SU-DHL-6 (cell line): ENCODE measurements at regions not wholly inside any gene's neighbourhood (a gene's known extent, or its start where the extent isn't known, plus 50 kb on each side); places are given as distances from the start of the nearest gene placed in this dataset.

Experiments used
- H2AFZ ChIP-seq: fragments of 200-600 bp; sonication (generic); 2 replicates; pipeline ENCODE4 v1.6.1; 2014; ENCODE audit warnings: low read depth, mild to moderate bottlenecking, moderate library complexity, mixed read lengths, antibody characterized with exemption, low read length; ENCODE audit not compliant: severe bottlenecking
- H3F3A ChIP-seq: fragments of 200-600 bp; shearing (Covaris generic); 2 replicates; pipeline ENCODE4 v1.6.0; 2016; ENCODE audit warnings: antibody characterized with exemption, mild to moderate bottlenecking; ENCODE audit not compliant: insufficient read depth
- H3K27ac ChIP-seq: fragments of 200-600 bp; sonication (generic); 2 replicates; pipeline ENCODE4 v1.5.1; 2016; ENCODE audit warnings: low read depth, mild to moderate bottlenecking, low read length, moderate library complexity, mixed read lengths
- H3K27me3 ChIP-seq: fragments of 200-600 bp; sonication (generic), shearing (Covaris generic); 2 replicates; pipeline ENCODE4 v1.6.0; 2014; ENCODE audit warnings: mild to moderate bottlenecking, low read length
- H3K36me3 ChIP-seq: fragments of 200-600 bp; sonication (generic); 2 replicates; pipeline ENCODE4 v1.6.1; 2014; ENCODE audit warnings: mild to moderate bottlenecking, low read length, mixed read lengths
- H3K4me2 ChIP-seq: fragments of 300-600, 200-600 bp; shearing (Covaris generic), sonication (generic); 2 replicates; pipeline ENCODE4 v1.6.0; 2014; ENCODE audit warnings: low read length, low read depth, mild to moderate bottlenecking; ENCODE audit not compliant: poor library complexity, severe bottlenecking
- H3K4me3 ChIP-seq: fragments of 200-600 bp; sonication (generic); 2 replicates; pipeline ENCODE4 v1.5.1; 2014; ENCODE audit warnings: antibody characterized with exemption, low read length, mild to moderate bottlenecking, mixed read lengths; ENCODE audit not compliant: insufficient read depth, poor library complexity, severe bottlenecking
- H3K79me2 ChIP-seq: fragments of 200-600 bp; sonication (generic); 2 replicates; pipeline ENCODE4 v1.6.1; 2014; ENCODE audit warnings: mild to moderate bottlenecking, low read length, moderate library complexity; ENCODE audit not compliant: insufficient read depth
- H3K9ac ChIP-seq: fragments of 200-600 bp; sonication (generic); 2 replicates; pipeline ENCODE4 v1.7.0; 2014; ENCODE audit warnings: mild to moderate bottlenecking, low read length
- H3K9me2 ChIP-seq: fragments of 200-600 bp; sonication (generic); replicated peaks from 2 replicates; pipeline ENCODE4 v1.6.1; 2014; ENCODE audit warnings: low read length; ENCODE audit not compliant: insufficient read depth
- H3K9me3 ChIP-seq: fragments of 200-600 bp; sonication (generic); 2 replicates; pipeline ENCODE4 v1.6.1; 2014; ENCODE audit warnings: low read length, mixed read lengths; ENCODE audit not compliant: insufficient read depth
- H4K20me1 ChIP-seq: fragments of 200-600 bp; sonication (generic); 2 replicates; pipeline ENCODE4 v1.6.1; 2014; ENCODE audit warnings: low read depth, mild to moderate bottlenecking, antibody characterized with exemption, low read length, moderate library complexity, mixed read lengths
- EZH2phosphoT487 ChIP-seq: fragments of 200-600 bp; sonication (generic), shearing (Covaris generic); conservative IDR thresholded peaks from 2 replicates; pipeline ENCODE4 v1.6.1; 2018; ENCODE audit warnings: mild to moderate bottlenecking, antibody characterized with exemption, low read length, moderate library complexity, mixed read lengths
- TF ChIP-seq, protein P1 (sequence below): fragments of 200-600 bp; sonication (generic); IDR thresholded peaks from one replicate; pipeline ENCODE4 v1.5.1; 2017; ENCODE audit warnings: antibody characterized with exemption, mild to moderate bottlenecking, low read length, moderate library complexity; ENCODE audit not compliant: insufficient read depth, poor library complexity, severe bottlenecking

- Histone ChIP-seq H3K9ac (no peak overlapping the region), H4K20me1 (no peaks in the 10 kb centered on the region), H3K9me3 (no peaks in the 10 kb centered on the region), H3K27ac (no peak overlapping the region), H2AFZ (no peak overlapping the region), H3K36me3 (no peaks in the 10 kb centered on the region), H3F3A (no peaks in the 10 kb centered on the region), H3K4me3 (no peak overlapping the region), H3K27me3 (no peaks in the 10 kb centered on the region), H3K79me2 (no peaks in the 10 kb centered on the region), H3K9me2 (no peaks in the 10 kb centered on the region), H3K4me2 (no peak overlapping the region)
- TF ChIP-seq, protein P1, sequence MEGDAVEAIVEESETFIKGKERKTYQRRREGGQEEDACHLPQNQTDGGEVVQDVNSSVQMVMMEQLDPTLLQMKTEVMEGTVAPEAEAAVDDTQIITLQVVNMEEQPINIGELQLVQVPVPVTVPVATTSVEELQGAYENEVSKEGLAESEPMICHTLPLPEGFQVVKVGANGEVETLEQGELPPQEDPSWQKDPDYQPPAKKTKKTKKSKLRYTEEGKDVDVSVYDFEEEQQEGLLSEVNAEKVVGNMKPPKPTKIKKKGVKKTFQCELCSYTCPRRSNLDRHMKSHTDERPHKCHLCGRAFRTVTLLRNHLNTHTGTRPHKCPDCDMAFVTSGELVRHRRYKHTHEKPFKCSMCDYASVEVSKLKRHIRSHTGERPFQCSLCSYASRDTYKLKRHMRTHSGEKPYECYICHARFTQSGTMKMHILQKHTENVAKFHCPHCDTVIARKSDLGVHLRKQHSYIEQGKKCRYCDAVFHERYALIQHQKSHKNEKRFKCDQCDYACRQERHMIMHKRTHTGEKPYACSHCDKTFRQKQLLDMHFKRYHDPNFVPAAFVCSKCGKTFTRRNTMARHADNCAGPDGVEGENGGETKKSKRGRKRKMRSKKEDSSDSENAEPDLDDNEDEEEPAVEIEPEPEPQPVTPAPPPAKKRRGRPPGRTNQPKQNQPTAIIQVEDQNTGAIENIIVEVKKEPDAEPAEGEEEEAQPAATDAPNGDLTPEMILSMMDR, result no peak
- TF ChIP-seq EZH2phosphoT487, result no peak
Measured at GRCh38 chr17:11006530-11006929, 168.6 kb upstream of the PIRT start.

- no peaks in the 10 kb centered on the region for H4K20me1 ChIP-seq
- H2AFZ ChIP-seq, result no peak overlapping the region
- H3K36me3 ChIP-seq, result no peaks in the 10 kb centered on the region
- H3K9me2 ChIP-seq, result no peaks in the 10 kb centered on the region
- no peak overlapping the region for H3K4me2 ChIP-seq
- H3K9me3 ChIP-seq, result no peaks in the 10 kb centered on the region
- TF ChIP-seq, protein P1, result no peak
- TF ChIP-seq EZH2phosphoT487, result no peak
- no peak overlapping the region for H3K4me3 ChIP-seq
- no peak overlapping the region for H3K9ac ChIP-seq
- no peaks in the 10 kb centered on the region for H3F3A ChIP-seq
- H3K27ac ChIP-seq, result no peak overlapping the region
- H3K27me3 ChIP-seq, result no peaks in the 10 kb centered on the region
- H3K79me2 ChIP-seq, result no peaks in the 10 kb centered on the region
Measured at GRCh38 chr17:11005940-11006339, 168.1 kb upstream of the PIRT start.

GRCh38 chr17:11002417-11002816, 164.5 kb upstream of the PIRT start:
- TF ChIP-seq EZH2phosphoT487, result no peak
- TF ChIP-seq, protein P1, result no peak
- H3K4me3 ChIP-seq, result no peak overlapping the region

More at GRCh38 chr17:11002417-11002816, 164.5 kb upstream of the PIRT start:
- H3K9ac ChIP-seq, result no peak overlapping the region
- H2AFZ ChIP-seq, result no peak overlapping the region
- no peaks in the 10 kb centered on the region for H3K9me3 ChIP-seq
- H3K79me2 ChIP-seq, result no peaks in the 10 kb centered on the region
- H3K27ac ChIP-seq, result no peak overlapping the region
- no peaks in the 10 kb centered on the region for H3K27me3 ChIP-seq
- H3K9me2 ChIP-seq, result no peaks in the 10 kb centered on the region
- H3K4me2 ChIP-seq, result no peak overlapping the region
- H3K36me3 ChIP-seq, result no peaks in the 10 kb centered on the region
- no peaks in the 10 kb centered on the region for H4K20me1 ChIP-seq
- no peaks in the 10 kb centered on the region for H3F3A ChIP-seq
